Pancreas (tissue), 10 donors: ENCODE measurements at regions not wholly inside any gene's neighbourhood (a gene's known extent, or its start where the extent isn't known, plus 50 kb on each side); places are given as distances from the start of the nearest gene placed in this dataset.
A peak's percentile ranks its signal among the peaks of the same experiment; 100 is the strongest.

ENCODE experiments used
- ATAC-seq, 4 donors: fragments of 200-7000 bp; cut with Tn5 transposase; one replicate each; pipeline versions ENCODE4 v1.8.0 to v1.9.1; 2020; ENCODE audit warnings: mild to moderate bottlenecking in 4 of 4, moderate library complexity in 4 of 4
- DNase-seq, 6 donors: peaks; one replicate each; pipeline ENCODE4 v3.0.0-alpha.2; 2020
- FAIRE-seq: peaks from 2 replicates; lab custom pipeline; 2012; peaks lifted over from hg19 to GRCh38; lab: Jason Lieb, UNC
- H3K27ac ChIP-seq, 4 donors: fragments of 200-600 bp; sonication (generic); 1 replicate in 3 of 4; 2 replicates in 1 of 4; pipeline versions ENCODE4 v1.5.0 to v1.8.0; 2020
- H3K27me3 ChIP-seq, 4 donors: fragments of 200-600 bp; one replicate each; pipeline ENCODE4 v1.8.0; 2021
- H3K36me3 ChIP-seq, 3 donors: fragments of 200-600 bp; sonication (generic) in 1 of 3; one replicate each; pipeline versions ENCODE4 v1.5.0 to v1.8.0; 2020 to 2021
- H3K4me1 ChIP-seq, 3 donors: fragments of 200-600 bp; one replicate each; pipeline ENCODE4 v1.8.0; 2021
- H3K4me3 ChIP-seq, 4 donors: fragments of 200-600 bp; sonication (generic) in 2 of 4; one replicate each; pipeline versions ENCODE4 v1.5.0 to v1.8.0; 2020 to 2021
- H3K9me3 ChIP-seq, 4 donors: fragments of 200-600 bp; one replicate each; pipeline ENCODE4 v1.8.0; 2021
- WGBS, 2 donors: extraction: QIAGEN DNeasy Blood & Tissue Kit; methylation state at CpG; one replicate each; pipeline ENCODE4 v1.1.7; 2013; 5-methylcytosine and 5-hydroxymethylcytosine counted together
- intact Hi-C, 3 donors: fragments of 100-400 bp; cut with DNase I; formaldehyde crosslinking; loops; one replicate each; pipeline versions ENCODE4 v1.11.1 to v1.14.2; 2022
- TF ChIP-seq, protein P1 (sequence below), 4 donors: fragments of 200-600 bp; sonication (generic) in 3 of 4; IDR thresholded peaks; one replicate each; pipeline versions ENCODE4 v1.5.0 to v1.8.0; 2021; ENCODE audit warnings: antibody characterized with exemption in 4 of 4
- donor health status: healthy with polysubstance abuse.
- donor health status: DM: no; HTN: no; CAD: no; lungs with moderate emphysema.
- donor health status: DM: no; HTN: no; CAD: no.
- donor health status: control.
- donor health status: control.
- donor health status: Bipolar disorder and iron deficiency.
- donor health status: DM: yes; HTN: yes; CAD: no.
- donor health status: DM: no; HTN: no; CAD: no.
- donor health status: DM: no; HTN: no; CAD: no.
- donor health status: DM: yes; HTN: yes; CAD: no.

DNA sequence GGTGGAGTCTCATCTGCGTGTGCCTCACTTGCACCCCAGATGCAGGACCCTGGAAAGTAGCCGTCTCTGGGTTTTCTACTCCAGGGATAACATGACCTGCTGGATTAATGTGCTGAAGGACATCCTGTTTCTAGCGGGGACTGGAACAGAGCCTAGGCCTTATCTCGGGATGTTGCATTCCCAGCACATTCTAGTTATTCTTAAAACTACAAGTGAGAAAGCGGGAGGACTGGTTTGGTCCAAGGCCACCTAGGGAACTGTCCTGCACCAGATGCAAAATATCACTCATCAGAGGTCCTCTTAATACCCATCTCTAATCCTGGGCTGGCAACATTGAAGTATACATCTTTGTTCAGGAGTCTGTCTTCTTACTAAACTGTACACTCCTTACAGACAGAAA is 179.9 kb downstream of the ZC3H11B start:
- TF ChIP-seq, protein P1, sequence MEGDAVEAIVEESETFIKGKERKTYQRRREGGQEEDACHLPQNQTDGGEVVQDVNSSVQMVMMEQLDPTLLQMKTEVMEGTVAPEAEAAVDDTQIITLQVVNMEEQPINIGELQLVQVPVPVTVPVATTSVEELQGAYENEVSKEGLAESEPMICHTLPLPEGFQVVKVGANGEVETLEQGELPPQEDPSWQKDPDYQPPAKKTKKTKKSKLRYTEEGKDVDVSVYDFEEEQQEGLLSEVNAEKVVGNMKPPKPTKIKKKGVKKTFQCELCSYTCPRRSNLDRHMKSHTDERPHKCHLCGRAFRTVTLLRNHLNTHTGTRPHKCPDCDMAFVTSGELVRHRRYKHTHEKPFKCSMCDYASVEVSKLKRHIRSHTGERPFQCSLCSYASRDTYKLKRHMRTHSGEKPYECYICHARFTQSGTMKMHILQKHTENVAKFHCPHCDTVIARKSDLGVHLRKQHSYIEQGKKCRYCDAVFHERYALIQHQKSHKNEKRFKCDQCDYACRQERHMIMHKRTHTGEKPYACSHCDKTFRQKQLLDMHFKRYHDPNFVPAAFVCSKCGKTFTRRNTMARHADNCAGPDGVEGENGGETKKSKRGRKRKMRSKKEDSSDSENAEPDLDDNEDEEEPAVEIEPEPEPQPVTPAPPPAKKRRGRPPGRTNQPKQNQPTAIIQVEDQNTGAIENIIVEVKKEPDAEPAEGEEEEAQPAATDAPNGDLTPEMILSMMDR (IDR thresholded peaks at IDR 0.05) = no peak
- ATAC-seq (peak; percentile 81 to 86 (median 85)), DNase-seq (peak in 4 of 6 donors; percentile 15 to 67 (median 55)), FAIRE-seq (no peak)
- intact Hi-C loops = no loop called here
- Histone ChIP-seq H3K4me1 (peaks cover 10 to 25% (median 14%) of the 10 kb centered on the region in 3 donors), H3K27me3 (no peaks in the 10 kb centered on the region), H3K36me3 (no peaks in the 10 kb centered on the region), H3K27ac (peak overlapping the region in 3 of 4 donors; percentile 11 to 76 (median 42)), H3K9me3 (no peaks in the 10 kb centered on the region), H3K4me3 (peak overlapping the region in 2 of 4 donors; percentile 5 to 15)
- WGBS, 2 donors = 16% methylated on average over 5 of the region's 5 CpGs

DNA sequence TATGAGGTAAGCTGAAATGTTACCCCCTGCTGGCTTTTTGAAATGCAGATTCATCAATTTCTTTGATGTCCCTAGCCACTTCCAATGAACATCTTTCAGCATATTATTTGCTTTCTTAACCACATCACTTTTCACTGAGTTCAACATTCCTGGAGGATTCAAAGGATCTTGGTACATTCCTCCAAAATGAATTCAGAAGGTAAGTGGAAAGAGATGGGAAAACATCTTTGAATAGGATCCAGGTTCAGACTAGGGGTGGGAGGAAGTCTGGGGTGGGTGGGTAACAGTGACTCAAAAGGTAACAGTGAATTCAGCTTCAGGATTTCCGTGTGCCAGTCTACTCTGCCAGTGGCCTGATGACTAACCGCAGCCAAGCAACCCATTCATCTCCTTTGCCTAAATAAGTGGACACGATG is 180.7 kb downstream of the ZC3H11B start:
- DNase-seq = peak in 1 of 6 donors; percentile 33
- ATAC-seq = peak in 3 of 4 donors; percentile 32 to 46 (median 45)
- Histone ChIP-seq H3K27me3 (no peaks in the 10 kb centered on the region), H3K4me1 (peaks cover 10 to 25% (median 14%) of the 10 kb centered on the region in 3 donors), H3K4me3 (peak overlapping the region in 1 of 4 donors; percentile 15), H3K27ac (peak overlapping the region in 2 of 4 donors; percentile 42 to 76), H3K36me3 (no peaks in the 10 kb centered on the region), H3K9me3 (no peaks in the 10 kb centered on the region)
- intact Hi-C loops = no loop called here
- TF ChIP-seq, protein P1 (IDR thresholded peaks at IDR 0.05) = no peak
- WGBS, 2 donors = 39 to 52% methylated on average over 3 of the region's 3 CpGs
- no peak for FAIRE-seq

DNA sequence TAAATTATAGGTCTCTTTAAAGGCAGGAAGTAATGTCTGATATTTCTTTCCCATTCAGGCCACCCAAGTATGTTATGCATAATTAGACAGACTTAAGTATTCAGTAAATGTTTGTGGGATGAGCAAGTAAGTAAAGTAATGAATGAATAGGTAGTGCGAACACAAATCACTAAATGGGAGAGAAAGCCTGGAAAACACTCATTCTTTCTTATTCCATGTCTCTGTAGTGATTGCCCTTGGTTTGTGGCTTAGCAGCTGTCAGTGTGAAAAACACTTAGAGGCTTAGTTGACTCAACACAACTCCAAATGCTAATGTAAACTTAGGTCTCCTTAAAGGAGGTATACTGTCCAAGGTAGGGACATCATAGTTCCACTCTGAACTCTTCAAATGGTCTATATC is 182.5 kb downstream of the ZC3H11B start:
- TF ChIP-seq, protein P1 (IDR thresholded peaks at IDR 0.05) = no peak
- Histone ChIP-seq H3K4me3 (no peak overlapping the region), H3K27ac (no peak overlapping the region), H3K4me1 (peaks cover 10 to 25% (median 14%) of the 10 kb centered on the region in 3 donors), H3K9me3 (no peaks in the 10 kb centered on the region), H3K27me3 (no peaks in the 10 kb centered on the region), H3K36me3 (no peaks in the 10 kb centered on the region)
- no peak for ATAC-seq
- FAIRE-seq = no peak
- no peak for DNase-seq
- intact Hi-C loops = no loop called here
- WGBS, 2 donors = 95% methylated on average over 1 of the region's 1 CpG

DNA sequence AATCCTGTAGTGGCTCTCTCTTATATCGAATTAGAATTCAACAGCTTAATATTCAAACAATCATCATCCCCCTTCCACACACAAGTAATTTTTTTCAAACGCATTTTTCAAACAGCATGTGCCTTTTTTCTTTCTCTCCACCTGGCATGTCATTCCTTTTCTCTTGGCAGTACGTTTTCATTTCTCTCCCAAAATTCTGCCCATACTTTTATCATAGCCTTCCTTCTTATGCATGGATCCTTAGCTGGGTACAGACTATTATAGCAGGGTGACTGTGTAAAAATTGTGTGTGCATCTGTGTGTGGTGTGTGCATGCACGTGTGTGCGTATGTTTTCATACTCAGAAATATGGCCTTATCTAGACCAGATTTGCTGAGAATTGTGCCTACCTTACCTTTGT is 184.3 kb downstream of the ZC3H11B start:
- Histone ChIP-seq H3K4me1 (peaks cover 0 to 11% (median 0%) of the 10 kb centered on the region in 3 donors), H3K9me3 (no peaks in the 10 kb centered on the region), H3K27me3 (no peaks in the 10 kb centered on the region), H3K36me3 (no peaks in the 10 kb centered on the region), H3K27ac (no peak overlapping the region), H3K4me3 (no peak overlapping the region)
- intact Hi-C loops = no loop called here
- FAIRE-seq (no peak), DNase-seq (no peak), ATAC-seq (no peak)
- WGBS, 2 donors = 80 to 88% methylated on average over 5 of the region's 5 CpGs
- TF ChIP-seq, protein P1 (IDR thresholded peaks at IDR 0.05) = no peak

DNA sequence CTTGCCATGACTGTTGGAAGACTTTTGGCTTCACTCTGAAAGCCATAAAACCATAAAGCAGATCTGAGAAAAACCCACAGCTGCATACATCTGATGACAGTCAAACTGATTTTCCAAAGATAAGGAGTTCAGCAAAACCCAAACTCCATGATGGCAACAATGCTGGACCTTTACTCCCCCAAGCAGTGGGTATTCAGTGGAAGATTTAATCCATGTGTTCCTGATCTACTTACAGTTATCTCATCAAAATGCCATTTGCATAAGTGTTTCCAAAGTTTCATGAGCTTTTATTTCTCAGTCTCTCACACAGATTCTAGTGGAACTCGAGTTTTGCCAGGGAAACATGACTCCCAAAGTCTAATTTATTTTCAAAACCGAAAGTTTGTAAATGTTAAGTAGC is 184.9 kb downstream of the ZC3H11B start:
- Histone ChIP-seq H3K27ac (no peak overlapping the region), H3K27me3 (no peaks in the 10 kb centered on the region), H3K36me3 (no peaks in the 10 kb centered on the region), H3K4me1 (peaks cover 0 to 5% (median 0%) of the 10 kb centered on the region in 3 donors), H3K4me3 (no peak overlapping the region), H3K9me3 (no peaks in the 10 kb centered on the region)
- WGBS, 2 donors = 82 to 88% methylated on average over 2 of the region's 2 CpGs
- DNase-seq (no peak), FAIRE-seq (no peak), ATAC-seq (no peak)
- intact Hi-C loops = no loop called here
- TF ChIP-seq, protein P1 (IDR thresholded peaks at IDR 0.05) = no peak
